PC-3 (cell line): ENCODE measurements at regions not wholly inside any gene's neighbourhood (a gene's known extent, or its start where the extent isn't known, plus 50 kb on each side); places are given as distances from the start of the nearest gene placed in this dataset.
"Not testable (repeated sequence)": the region's sequence is repeated elsewhere in the genome, so short reads cannot be mapped to it uniquely, and the experiment has no call there.

Experiments used
- ATAC-seq: fragments of 200-7000 bp; cut with Tn5 transposase; 2 replicates; pipeline ENCODE4 v1.9.1; 2020; ENCODE audit warnings: mild to moderate bottlenecking, moderate library complexity
- BruUV-seq: library from RNA; stranded (reverse); fragments of 400-500 nt; replicated peaks from 2 replicates; lab custom pipeline; 2021; lab: Mats Ljungman, UMichigan
- CTCF ChIA-PET: fragments of 300-600 bp; sonication (Branson Sonifier 250); formaldehyde crosslinking; loops from one replicate; lab custom pipeline; 2022; ENCODE audit warnings: antibody characterized with exemption; lab: Charles Lee
- POLR2A ChIA-PET: fragments of 300-600 bp; sonication (Branson Sonifier 250); formaldehyde crosslinking; loops from one replicate; lab custom pipeline; 2022; ENCODE audit warnings: antibody characterized with exemption; ENCODE audit not compliant: unreplicated experiment; lab: Charles Lee
- DNase-seq: peaks from one replicate; pipeline ENCODE4 v3.0.0-alpha.2; 2015
- H2AFZ ChIP-seq: fragments of 300-600 bp; sonication (generic); 2 replicates; pipeline ENCODE4 v1.6.0; 2016; ENCODE audit warnings: antibody characterized with exemption, low read length
- H3F3A ChIP-seq: fragments of 300-600 bp; sonication (generic); one replicate; pipeline ENCODE4 v1.6.0; 2017; ENCODE audit warnings: antibody characterized with exemption, low read length, control low read depth, mild to moderate bottlenecking; ENCODE audit not compliant: unreplicated experiment
- H3K27ac ChIP-seq: fragments of 300-600 bp; sonication (generic); 2 replicates; pipeline ENCODE4 v1.5.1; 2016; ENCODE audit warnings: mild to moderate bottlenecking, low read length
- H3K27me3 ChIP-seq: fragments of 300-600 bp; sonication (generic); 2 replicates; pipeline ENCODE4 v1.6.1; 2016; ENCODE audit warnings: low read length, mixed read lengths
- H3K36me3 ChIP-seq: fragments of 300-600 bp; sonication (generic); 2 replicates; pipeline ENCODE4 v1.6.1; 2016; ENCODE audit warnings: low read depth, mixed run types, low read length, mixed read lengths
- H3K4me1 ChIP-seq: fragments of 300-600 bp; sonication (generic); 2 replicates; pipeline ENCODE4 v1.5.1; 2016; ENCODE audit warnings: low read length; ENCODE audit not compliant: insufficient read depth
- H3K4me2 ChIP-seq: fragments of 300-600 bp; sonication (generic); 2 replicates; pipeline ENCODE4 v1.6.0; 2016; ENCODE audit warnings: low read length
- H3K4me3 ChIP-seq: fragments of 300-600 bp; sonication (generic); 2 replicates; pipeline ENCODE4 v1.5.1; 2016; ENCODE audit warnings: mild to moderate bottlenecking, low read length, mixed read lengths
- H3K79me2 ChIP-seq: fragments of 300-600 bp; sonication (generic); 2 replicates; pipeline ENCODE4 v1.6.1; 2017; ENCODE audit warnings: low read length, mixed read lengths
- H3K9ac ChIP-seq: fragments of 300-600 bp; sonication (generic); 2 replicates; pipeline ENCODE4 v1.6.0; 2016; ENCODE audit warnings: mild to moderate bottlenecking, low read length
- H3K9me2 ChIP-seq: fragments of 300-600 bp; sonication (generic); replicated peaks from 2 replicates; pipeline ENCODE4 v1.6.1; 2016; ENCODE audit warnings: mixed run types, low read length, mixed read lengths
- H3K9me3 ChIP-seq: fragments of 300-600 bp; sonication (generic); 2 replicates; pipeline ENCODE4 v1.6.1; 2016; ENCODE audit warnings: low read length, mixed read lengths
- H4K20me1 ChIP-seq: fragments of 300-600 bp; sonication (generic); 2 replicates; pipeline ENCODE4 v1.6.1; 2016; ENCODE audit warnings: low read length, mixed read lengths
- EZH2 ChIP-seq: fragments of 300-600 bp; sonication (generic); IDR thresholded peaks from one replicate; pipeline ENCODE4 v1.6.1; 2017; ENCODE audit warnings: antibody characterized with exemption, mild to moderate bottlenecking, low read length; ENCODE audit not compliant: unreplicated experiment
- EZH2phosphoT487 ChIP-seq: fragments of 300-600 bp; sonication (generic); IDR thresholded peaks from 2 replicates; pipeline ENCODE4 v1.6.1; 2018; ENCODE audit warnings: mild to moderate bottlenecking, antibody characterized with exemption, low read length, borderline replicate concordance
- intact Hi-C: fragments of 100-400 bp; cut with micrococcal nuclease; formaldehyde crosslinking; loops from 2 replicates; pipeline ENCODE4 v1.9.0; 2023
- TF ChIP-seq, protein P1 (sequence below): fragments of 300-600 bp; sonication (generic); conservative IDR thresholded peaks from 2 replicates; pipeline ENCODE4 v1.5.1; 2017; ENCODE audit warnings: antibody characterized with exemption, low read depth, mild to moderate bottlenecking, low read length

- no TSS peak for BruUV-seq
- ATAC-seq = no peak
These were observed 53.6 kb upstream of the RPRM start for GRCh38 chr2:153532140-153532539.

DNA sequence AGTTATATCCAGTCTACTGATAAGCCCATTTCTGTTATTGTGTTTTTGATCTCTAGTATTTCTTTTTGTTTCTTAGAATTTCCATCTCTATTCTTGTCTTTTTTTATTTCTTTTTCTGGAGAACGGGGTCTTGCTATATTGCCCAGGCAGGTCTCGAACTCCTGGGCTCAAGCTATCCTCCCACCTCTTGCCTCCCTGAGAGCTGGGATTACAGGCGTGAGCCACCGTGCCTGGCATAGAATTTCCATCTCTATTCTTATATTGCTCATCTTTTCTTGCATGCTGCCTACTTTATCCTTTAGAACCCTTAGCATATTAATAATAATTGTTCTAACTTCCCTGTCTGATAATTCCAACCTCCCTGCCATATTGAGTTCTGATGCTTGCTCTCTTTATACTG is 55.2 kb upstream of the RPRM start:
- intact Hi-C loops, H3K9ac ChIP-seq, H3K9me2 ChIP-seq, H3F3A ChIP-seq, DNase-seq, BruUV-seq, ATAC-seq, H3K36me3 ChIP-seq, H3K27me3 ChIP-seq, H3K4me3 ChIP-seq, H3K4me1 ChIP-seq, H3K27ac ChIP-seq, H4K20me1 ChIP-seq, H3K4me2 ChIP-seq, H3K79me2 ChIP-seq, H3K9me3 ChIP-seq, CTCF ChIA-PET, H2AFZ ChIP-seq, POLR2A ChIA-PET: not testable (repeated sequence)

More at GRCh38 chr2:153532140-153532539, 53.6 kb upstream of the RPRM start:
- H3F3A ChIP-seq = no peaks in the 10 kb centered on the region
- intact Hi-C loops = no loop called here
- H3K27me3 ChIP-seq = no peaks in the 10 kb centered on the region
- no peak overlapping the region for H2AFZ ChIP-seq
- no peaks in the 10 kb centered on the region for H3K9me3 ChIP-seq
- DNase-seq = no peak
- no peak for TF ChIP-seq EZH2
- TF ChIP-seq EZH2phosphoT487 = no peak
- TF ChIP-seq, protein P1, sequence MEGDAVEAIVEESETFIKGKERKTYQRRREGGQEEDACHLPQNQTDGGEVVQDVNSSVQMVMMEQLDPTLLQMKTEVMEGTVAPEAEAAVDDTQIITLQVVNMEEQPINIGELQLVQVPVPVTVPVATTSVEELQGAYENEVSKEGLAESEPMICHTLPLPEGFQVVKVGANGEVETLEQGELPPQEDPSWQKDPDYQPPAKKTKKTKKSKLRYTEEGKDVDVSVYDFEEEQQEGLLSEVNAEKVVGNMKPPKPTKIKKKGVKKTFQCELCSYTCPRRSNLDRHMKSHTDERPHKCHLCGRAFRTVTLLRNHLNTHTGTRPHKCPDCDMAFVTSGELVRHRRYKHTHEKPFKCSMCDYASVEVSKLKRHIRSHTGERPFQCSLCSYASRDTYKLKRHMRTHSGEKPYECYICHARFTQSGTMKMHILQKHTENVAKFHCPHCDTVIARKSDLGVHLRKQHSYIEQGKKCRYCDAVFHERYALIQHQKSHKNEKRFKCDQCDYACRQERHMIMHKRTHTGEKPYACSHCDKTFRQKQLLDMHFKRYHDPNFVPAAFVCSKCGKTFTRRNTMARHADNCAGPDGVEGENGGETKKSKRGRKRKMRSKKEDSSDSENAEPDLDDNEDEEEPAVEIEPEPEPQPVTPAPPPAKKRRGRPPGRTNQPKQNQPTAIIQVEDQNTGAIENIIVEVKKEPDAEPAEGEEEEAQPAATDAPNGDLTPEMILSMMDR = no peak
- no peak overlapping the region for H3K9ac ChIP-seq
- no peaks in the 10 kb centered on the region for H3K36me3 ChIP-seq
- no peaks in the 10 kb centered on the region for H4K20me1 ChIP-seq
- H3K79me2 ChIP-seq = no peaks in the 10 kb centered on the region
- no peaks in the 10 kb centered on the region for H3K9me2 ChIP-seq
- ChIA-PET POLR2A (no interaction called here), CTCF (no interaction called here)
- no peak overlapping the region for H3K4me2 ChIP-seq
- no peaks in the 10 kb centered on the region for H3K4me1 ChIP-seq
- no peak overlapping the region for H3K27ac ChIP-seq
- no peak overlapping the region for H3K4me3 ChIP-seq

DNA sequence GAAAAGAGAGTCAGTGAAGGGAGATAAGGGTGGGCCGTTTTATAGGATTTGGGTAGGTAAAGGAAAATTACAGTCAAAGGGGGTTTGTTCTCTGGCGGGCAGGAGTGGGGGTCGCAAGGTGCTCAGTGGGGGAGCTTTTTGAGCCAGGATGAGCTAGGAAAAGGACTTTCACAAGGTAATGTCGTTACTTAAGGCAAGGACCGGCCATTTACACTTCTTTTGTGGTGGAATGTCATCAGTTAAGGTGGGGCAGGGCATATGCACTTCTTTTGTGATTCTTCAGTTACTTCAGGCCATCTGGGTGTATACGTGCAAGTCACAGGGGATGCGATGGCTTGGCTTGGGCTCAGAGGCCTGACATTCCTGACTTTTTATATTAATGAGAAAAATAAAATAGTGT is 56.0 kb upstream of the RPRM start:
- H3K36me3 ChIP-seq, CTCF ChIA-PET, intact Hi-C loops, POLR2A ChIA-PET, H4K20me1 ChIP-seq, H3F3A ChIP-seq, H3K79me2 ChIP-seq, BruUV-seq, H3K27ac ChIP-seq, H3K9me3 ChIP-seq, H2AFZ ChIP-seq, H3K4me3 ChIP-seq, H3K27me3 ChIP-seq, H3K4me2 ChIP-seq, H3K9ac ChIP-seq, H3K9me2 ChIP-seq, DNase-seq, ATAC-seq, H3K4me1 ChIP-seq: not testable (repeated sequence)

DNA sequence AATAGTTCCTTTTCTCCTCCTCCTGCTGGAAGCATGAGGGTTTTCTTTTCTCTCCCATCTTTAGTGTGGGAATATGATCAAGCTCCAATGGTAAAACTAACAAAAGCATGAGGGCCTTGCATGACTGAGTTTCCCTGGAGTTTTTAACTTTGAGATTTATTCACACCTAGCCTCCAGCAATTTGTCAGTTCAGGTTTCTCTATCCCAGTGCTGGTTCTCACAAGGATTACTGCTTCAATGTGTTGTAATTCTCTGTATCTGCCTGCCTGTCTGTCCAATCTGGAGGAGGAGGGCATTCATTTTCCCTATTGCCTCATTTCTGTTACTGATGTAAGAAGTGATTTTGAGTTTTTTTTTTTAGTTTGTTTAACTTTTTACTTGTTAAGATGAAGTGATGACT is 57.6 kb upstream of the RPRM start:
- Histone ChIP-seq H3K4me2 (no peak overlapping the region), H4K20me1 (no peaks in the 10 kb centered on the region), H3K27me3 (no peaks in the 10 kb centered on the region), H3K4me1 (no peaks in the 10 kb centered on the region), H3K9ac (no peak overlapping the region), H2AFZ (no peak overlapping the region), H3K9me3 (no peaks in the 10 kb centered on the region), H3K4me3 (no peak overlapping the region), H3K79me2 (no peaks in the 10 kb centered on the region), H3F3A (no peaks in the 10 kb centered on the region), H3K27ac (no peak overlapping the region), H3K9me2 (no peaks in the 10 kb centered on the region), H3K36me3 (no peaks in the 10 kb centered on the region; the same call in 1 of the 2 replicates)
- CTCF ChIA-PET = no interaction called here
- no TSS peak for BruUV-seq
- no peak for TF ChIP-seq EZH2
- TF ChIP-seq, protein P1 = no peak
- TF ChIP-seq EZH2phosphoT487 = no peak
- intact Hi-C loops = no loop called here
- ATAC-seq (no peak), DNase-seq (no peak)
- POLR2A ChIA-PET = no interaction called here

DNA sequence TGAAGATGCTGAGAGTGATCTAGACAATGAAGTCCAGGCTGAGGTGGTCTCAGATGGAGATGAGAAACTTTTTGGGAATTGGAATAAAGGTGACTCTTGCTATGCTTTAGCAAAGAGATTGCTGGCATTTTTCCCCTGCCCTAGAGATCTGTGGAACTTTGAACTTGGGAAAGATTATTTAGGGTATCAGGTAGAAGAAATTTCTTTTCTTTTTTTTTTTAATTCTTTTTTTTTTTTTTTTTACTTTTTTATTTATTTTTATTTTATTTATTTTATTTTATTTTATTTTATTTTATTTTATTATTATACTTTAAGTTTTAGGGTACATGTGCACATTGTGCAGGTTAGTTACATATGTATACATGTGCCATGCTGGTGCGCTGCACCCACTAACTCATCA is 59.5 kb upstream of the RPRM start:
- H3K9me2 ChIP-seq, H3K4me1 ChIP-seq, H3K9ac ChIP-seq, DNase-seq, H2AFZ ChIP-seq, CTCF ChIA-PET, H3K27ac ChIP-seq, POLR2A ChIA-PET, H3K4me2 ChIP-seq, H3F3A ChIP-seq, H3K36me3 ChIP-seq, H3K79me2 ChIP-seq, H4K20me1 ChIP-seq, BruUV-seq, ATAC-seq, H3K4me3 ChIP-seq, intact Hi-C loops, H3K27me3 ChIP-seq, H3K9me3 ChIP-seq: not testable (repeated sequence)
